CD4-positive, alpha-beta T cell (primary cell): ENCODE measurements at regions not wholly inside any gene's neighbourhood (a gene's known extent, or its start where the extent isn't known, plus 50 kb on each side); places are given as distances from the start of the nearest gene placed in this dataset.

Source experiments
- ATAC-seq: fragments of 200-7000 bp; cut with Tn5 transposase; one replicate; pipeline ENCODE4 v1.10.0; 2022; ENCODE audit warnings: mild to moderate bottlenecking; ENCODE audit not compliant: poor library complexity
- CTCF ChIA-PET: fragments of 350-600 bp; sonication (Branson Sonifier 250); formaldehyde crosslinking; loops from one replicate; lab custom pipeline; 2021; ENCODE audit warnings: antibody characterized with exemption, inconsistent platforms; lab: Charles Lee
- POLR2A ChIA-PET: fragments of 350-600 bp; sonication (Branson Sonifier 250); formaldehyde crosslinking; loops from one replicate; lab custom pipeline; 2021; ENCODE audit warnings: antibody characterized with exemption, inconsistent platforms; lab: Charles Lee
- DNase-seq, 14 experiments: peaks; one replicate each; pipeline ENCODE4 v3.0.0-alpha.2; 2013 to 2020; ENCODE audit warnings: mixed read lengths in 2 of 14
- H3K27ac ChIP-seq, 2 donors: one replicate each; pipeline versions ENCODE4 v1.5.1 to v1.7.0; 2013; ENCODE audit warnings: low read length in 2 of 2, low read depth in 1 of 2, mild to moderate bottlenecking in 1 of 2
- H3K27me3 ChIP-seq, 2 experiments: 1 replicate in 1 of 2; 2 replicates in 1 of 2; pipeline versions ENCODE4 v1.6.1 to v1.7.0; 2013; ENCODE audit warnings: low read length in 2 of 2, control low read depth in 1 of 2, mild to moderate bottlenecking in 1 of 2, moderate library complexity in 1 of 2; ENCODE audit not compliant: insufficient read depth in 2 of 2, control insufficient read depth in 1 of 2
- H3K36me3 ChIP-seq: one replicate; pipeline ENCODE4 v1.6.1; 2013; ENCODE audit warnings: low read length, control low read depth; ENCODE audit not compliant: insufficient read depth
- H3K4me1 ChIP-seq: one replicate; pipeline ENCODE4 v1.6.1; 2013; ENCODE audit warnings: low read length, control low read depth; ENCODE audit not compliant: insufficient read depth
- H3K4me3 ChIP-seq: one replicate; pipeline ENCODE4 v1.5.1; 2013; ENCODE audit warnings: mild to moderate bottlenecking, low read length, moderate library complexity
- H3K9me3 ChIP-seq, 2 experiments: 1 replicate in 1 of 2; 2 replicates in 1 of 2; pipeline versions ENCODE4 v1.6.1 to v1.7.0; 2013; ENCODE audit warnings: low read length in 2 of 2, mild to moderate bottlenecking in 2 of 2, control low read depth in 1 of 2, moderate library complexity in 1 of 2; ENCODE audit not compliant: control insufficient read depth in 1 of 2, insufficient read depth in 1 of 2
- H3K27ac Mint-ChIP-seq: one replicate; pipeline ENCODE4 v1.8.0; 2020; ENCODE audit warnings: mixed read lengths
- H3K27me3 Mint-ChIP-seq: one replicate; pipeline ENCODE4 v1.8.0; 2021; ENCODE audit warnings: mixed read lengths
- H3K36me3 Mint-ChIP-seq: one replicate; pipeline ENCODE4 v1.8.0; 2021; ENCODE audit warnings: low read depth, mixed read lengths
- H3K4me1 Mint-ChIP-seq: one replicate; pipeline ENCODE4 v1.8.0; 2021; ENCODE audit warnings: low read depth, mixed read lengths
- H3K4me3 Mint-ChIP-seq: one replicate; pipeline ENCODE4 v1.8.0; 2020; ENCODE audit warnings: mild to moderate bottlenecking, mixed read lengths
- H3K9me3 Mint-ChIP-seq: one replicate; pipeline ENCODE4 v1.8.0; 2020; ENCODE audit warnings: mixed read lengths
- CTCF ChIP-seq: fragments of 200-600 bp; IDR thresholded peaks from one replicate; pipeline ENCODE4 v1.8.0; 2022; ENCODE audit warnings: antibody characterized with exemption, mild to moderate bottlenecking
- intact Hi-C, 2 experiments: fragments of 100-400 bp; cut with DNase I in 1 of 2; cut with micrococcal nuclease in 1 of 2; formaldehyde crosslinking; loops; one replicate each; pipeline versions ENCODE4 v1.15.1 to v1.9.0; 2023 to 2025; cut with DNase I, micrococcal nuclease

GRCh38 chr14:54039311-54039710, 82.7 kb upstream of the BMP4 start:
- H3K27ac Mint-ChIP-seq, result no peak overlapping the region
- H3K27me3 Mint-ChIP-seq, result peaks cover 6% of the 10 kb centered on the region
- Histone ChIP-seq H3K4me1 (no peaks in the 10 kb centered on the region), H3K9me3 (peaks cover 0 to 5% of the 10 kb centered on the region in 2 experiments), H3K4me3 (no peak overlapping the region), H3K27ac (no peak overlapping the region), H3K27me3 (no peaks in the 10 kb centered on the region), H3K36me3 (no peaks in the 10 kb centered on the region)
- intact Hi-C loops, result loop anchor here in 1 of 2 experiments (2.0 kb wide), 1 partner anchor 75 kb away; no protein-coding TSS in a partner anchor
- POLR2A ChIA-PET, result no interaction called here
- H3K4me1 Mint-ChIP-seq, result no peaks in the 10 kb centered on the region
- H3K36me3 Mint-ChIP-seq, result no peaks in the 10 kb centered on the region
- H3K4me3 Mint-ChIP-seq, result no peak overlapping the region
- H3K9me3 Mint-ChIP-seq, result peaks cover 3% of the 10 kb centered on the region
- ATAC-seq (no peak), DNase-seq (no peak)
- CTCF ChIA-PET, result no interaction called here
- TF ChIP-seq CTCF, result no peak

- no peaks in the 10 kb centered on the region for H3K36me3 ChIP-seq
- H3K27me3 ChIP-seq, result no peaks in the 10 kb centered on the region
- intact Hi-C loops, result no loop called here
- Mint-ChIP-seq H3K9me3 (peaks cover 3% of the 10 kb centered on the region), H3K27me3 (peaks cover 6% of the 10 kb centered on the region), H3K36me3 (no peaks in the 10 kb centered on the region), H3K27ac (no peak overlapping the region), H3K4me3 (no peak overlapping the region), H3K4me1 (no peaks in the 10 kb centered on the region)
- DNase-seq, result no peak
- ChIA-PET CTCF (no interaction called here), POLR2A (no interaction called here)
- no peak for ATAC-seq
- no peaks in the 10 kb centered on the region for H3K4me1 ChIP-seq
- no peak for TF ChIP-seq CTCF
- H3K9me3 ChIP-seq, result no peaks in the 10 kb centered on the region
- H3K27ac ChIP-seq, result no peak overlapping the region
- no peak overlapping the region for H3K4me3 ChIP-seq
Measured at GRCh38 chr14:54040846-54041245, 84.2 kb upstream of the BMP4 start.

GRCh38 chr14:54046250-54046649, 89.6 kb upstream of the BMP4 start:
- H3K27me3 ChIP-seq, result no peaks in the 10 kb centered on the region
- ChIA-PET POLR2A (no interaction called here), CTCF (no interaction called here)
- Mint-ChIP-seq H3K36me3 (no peaks in the 10 kb centered on the region), H3K4me3 (no peak overlapping the region), H3K27ac (no peak overlapping the region), H3K9me3 (no peaks in the 10 kb centered on the region), H3K27me3 (no peaks in the 10 kb centered on the region), H3K4me1 (no peaks in the 10 kb centered on the region)
- ATAC-seq (no peak), DNase-seq (no peak)
- H3K4me1 ChIP-seq, result no peaks in the 10 kb centered on the region
- H3K4me3 ChIP-seq, result no peak overlapping the region
- no peak overlapping the region for H3K27ac ChIP-seq
- no peak for TF ChIP-seq CTCF
- intact Hi-C loops, result no loop called here
- H3K9me3 ChIP-seq, result no peaks in the 10 kb centered on the region
- no peaks in the 10 kb centered on the region for H3K36me3 ChIP-seq
